ENCODE measurements at regions not wholly inside any gene's neighbourhood (a gene's known extent, or its start where the extent isn't known, plus 50 kb on each side); places are given as distances from the start of the nearest gene placed in this dataset.

DNA sequence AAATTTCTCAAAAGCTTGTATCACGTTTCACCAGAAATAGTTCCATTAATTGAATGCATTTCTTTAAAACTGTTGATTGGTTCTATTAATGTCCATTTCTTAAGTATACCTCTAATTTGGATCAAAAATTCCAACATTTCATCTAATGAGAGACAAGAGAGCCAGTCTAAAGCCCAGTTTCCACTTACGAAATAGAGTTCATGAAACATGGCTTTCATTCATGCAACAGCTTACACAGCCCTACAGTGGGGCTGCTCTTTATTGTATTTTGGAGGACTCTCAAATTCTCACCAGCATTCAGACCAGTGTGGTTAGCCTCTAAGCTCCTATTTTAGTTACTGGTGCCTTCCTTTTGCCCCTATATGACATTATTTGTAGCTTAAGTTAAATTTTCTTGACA, 566.9 kb upstream of the RGMB start:
- Mint-ChIP-seq H3K9me3 (peaks cover 5% of the 10 kb centered on the region), H3K27me3 (no peaks in the 10 kb centered on the region), H3K4me3 (no peak overlapping the region), H3K36me3 (ENCODE audit: low read depth) (no peaks in the 10 kb centered on the region), H3K4me1 (no peaks in the 10 kb centered on the region), H3K27ac (no peak overlapping the region)
- ChIA-PET POLR2A (no interaction called here), CTCF (no interaction called here)
- ATAC-seq (ENCODE audit: low read depth) (no peak), DNase-seq (no peak)
- intact Hi-C loops (cut with micrococcal nuclease) = no loop called here
- TF ChIP-seq CTCF (IDR thresholded peaks at IDR 0.05) = no peak

GRCh38 chr5:98209418-98209817, 564.0 kb upstream of the RGMB start:
- no peak overlapping the region for H3K27ac Mint-ChIP-seq
- ChIA-PET CTCF (no interaction called here), POLR2A (no interaction called here)
- no peak for TF ChIP-seq CTCF (IDR thresholded peaks at IDR 0.05)
- H3K4me3 Mint-ChIP-seq = no peak overlapping the region
- no peaks in the 10 kb centered on the region for H3K4me1 Mint-ChIP-seq
- ATAC-seq (ENCODE audit: low read depth) (no peak), DNase-seq (no peak)
- intact Hi-C loops (cut with micrococcal nuclease) = no loop called here
- no peaks in the 10 kb centered on the region for H3K36me3 Mint-ChIP-seq (ENCODE audit: low read depth)
- peaks cover under 1% of the 10 kb centered on the region for H3K9me3 Mint-ChIP-seq
- H3K27me3 Mint-ChIP-seq = no peaks in the 10 kb centered on the region

- Mint-ChIP-seq H3K27ac (no peak overlapping the region), H3K4me3 (no peak overlapping the region), H3K27me3 (no peaks in the 10 kb centered on the region), H3K4me1 (no peaks in the 10 kb centered on the region), H3K9me3 (no peaks in the 10 kb centered on the region), H3K36me3 (ENCODE audit: low read depth) (no peaks in the 10 kb centered on the region)
- ChIA-PET POLR2A (no interaction called here), CTCF (no interaction called here)
- ATAC-seq (ENCODE audit: low read depth) (no peak), DNase-seq (no peak)
- intact Hi-C loops (cut with micrococcal nuclease) = no loop called here
- TF ChIP-seq CTCF (IDR thresholded peaks at IDR 0.05) = no peak
Observed at GRCh38 chr5:98214240-98215051, 559.0 kb upstream of the RGMB start.

GRCh38 chr5:98217138-98217537, 556.3 kb upstream of the RGMB start:
- H3K4me1 Mint-ChIP-seq = no peaks in the 10 kb centered on the region

DNA sequence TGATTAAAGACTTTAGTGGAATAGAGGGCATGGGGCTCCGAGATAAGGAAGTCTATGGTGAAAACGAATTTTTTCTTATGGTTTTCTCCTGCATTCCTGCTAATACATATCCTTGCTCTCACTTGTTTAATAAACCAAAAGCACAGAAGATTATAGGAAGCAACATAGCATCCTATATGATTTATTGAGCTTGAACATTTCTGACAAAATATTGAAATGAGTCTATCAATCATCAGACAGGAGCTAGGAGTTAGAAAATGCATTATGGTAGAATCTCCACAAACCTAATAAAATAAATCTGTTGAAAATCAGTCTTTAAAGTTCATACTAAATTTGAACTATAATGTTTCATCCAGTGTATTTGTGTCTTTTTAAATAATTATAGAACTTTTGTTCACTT, 554.6 kb upstream of the RGMB start:
- Mint-ChIP-seq H3K27me3 (no peaks in the 10 kb centered on the region), H3K4me1 (no peaks in the 10 kb centered on the region), H3K9me3 (peaks cover under 1% of the 10 kb centered on the region), H3K27ac (no peak overlapping the region), H3K4me3 (no peak overlapping the region), H3K36me3 (ENCODE audit: low read depth) (no peaks in the 10 kb centered on the region)
- POLR2A ChIA-PET = no interaction called here
- intact Hi-C loops (cut with micrococcal nuclease) = no loop called here
- ATAC-seq (ENCODE audit: low read depth) (no peak), DNase-seq (no peak)
- CTCF ChIA-PET = no interaction called here
- no peak for TF ChIP-seq CTCF (IDR thresholded peaks at IDR 0.05)

More at GRCh38 chr5:98217138-98217537, 556.3 kb upstream of the RGMB start:
- intact Hi-C loops (cut with micrococcal nuclease) = no loop called here
- no peak for TF ChIP-seq CTCF (IDR thresholded peaks at IDR 0.05)
- no peaks in the 10 kb centered on the region for H3K36me3 Mint-ChIP-seq (ENCODE audit: low read depth)
- no peaks in the 10 kb centered on the region for H3K9me3 Mint-ChIP-seq
- POLR2A ChIA-PET = no interaction called here
- no peak for ATAC-seq (ENCODE audit: low read depth)
- CTCF ChIA-PET = no interaction called here
- DNase-seq = no peak
- no peak overlapping the region for H3K27ac Mint-ChIP-seq
- no peak overlapping the region for H3K4me3 Mint-ChIP-seq
- H3K27me3 Mint-ChIP-seq = no peaks in the 10 kb centered on the region

Measured in activated B cell treated with CpG ODN at 0.5 μM for 24 hours (primary cell).